CD4-positive, alpha-beta T cell treated with Interleukin-17A for 4 hours (primary cell): ENCODE measurements at regions not wholly inside any gene's neighbourhood (a gene's known extent, or its start where the extent isn't known, plus 50 kb on each side); places are given as distances from the start of the nearest gene placed in this dataset.
"Not testable (repeated sequence)": the region's sequence is repeated elsewhere in the genome, so short reads cannot be mapped to it uniquely, and the experiment has no call there.

ENCODE experiments used
- DNase-seq: peaks from one replicate; pipeline ENCODE4 v3.0.0-alpha.2; 2020; ENCODE audit warnings: mixed read lengths

DNA sequence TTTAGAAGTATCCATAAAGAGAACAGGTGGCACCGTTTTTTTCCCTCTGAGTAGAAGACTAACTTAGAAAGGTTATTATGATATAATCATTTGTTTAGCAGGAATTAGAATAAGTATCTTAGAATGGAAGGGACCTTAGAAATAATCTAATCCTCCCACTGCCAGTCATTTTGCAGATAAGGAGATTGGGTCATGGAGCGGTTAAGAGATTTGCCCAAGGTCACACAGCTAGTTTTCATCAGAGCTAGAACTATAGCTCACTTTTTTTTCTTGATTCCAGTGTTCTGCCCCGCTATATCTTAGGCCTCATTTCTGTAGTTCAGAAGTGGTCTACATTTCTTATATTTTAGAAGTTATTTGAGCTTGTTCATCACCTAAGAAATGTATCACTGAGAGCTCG is 139.6 kb downstream of the PRL start:
- DNase-seq, result no peak

DNA sequence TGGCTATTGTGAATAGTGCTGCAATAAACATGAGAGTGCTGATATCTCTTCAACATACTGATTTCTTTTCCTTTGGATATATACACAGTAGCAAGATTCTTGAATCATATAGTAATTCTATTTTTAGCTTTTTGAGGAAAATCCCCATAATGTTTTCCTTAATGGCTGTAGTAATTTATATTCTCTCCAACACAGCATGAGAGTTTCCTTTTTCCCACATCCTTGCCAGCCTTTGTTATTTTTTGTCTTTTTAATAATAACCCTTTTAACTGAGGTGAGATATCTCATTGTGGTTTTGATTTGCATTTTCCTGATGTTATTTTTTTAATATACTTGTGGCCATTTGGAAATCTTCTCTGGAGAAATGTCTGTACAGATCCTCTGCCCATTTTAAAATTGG is 132.6 kb downstream of the PRL start:
- DNase-seq, result no peak

DNA sequence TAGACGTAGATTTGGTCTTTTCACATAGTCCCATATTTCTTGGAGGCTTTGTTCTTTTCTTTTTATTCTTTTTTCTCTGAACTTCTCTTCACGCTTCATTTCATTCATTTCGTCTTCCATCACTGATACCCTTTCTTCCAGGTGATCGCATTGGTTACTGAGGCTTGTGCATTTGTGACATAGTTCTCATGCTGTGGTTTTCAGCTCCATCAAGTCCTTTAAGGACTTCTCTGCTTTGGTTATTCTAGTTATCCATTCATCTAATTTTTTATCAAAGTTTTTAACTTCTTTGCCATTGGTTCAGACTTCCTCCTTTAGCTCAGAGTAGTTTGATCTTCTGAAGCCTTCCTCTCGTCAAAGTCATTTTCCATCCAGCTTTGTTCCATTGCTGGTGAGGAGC is 125.8 kb downstream of the PRL start:
- not testable (repeated sequence) for DNase-seq

DNA sequence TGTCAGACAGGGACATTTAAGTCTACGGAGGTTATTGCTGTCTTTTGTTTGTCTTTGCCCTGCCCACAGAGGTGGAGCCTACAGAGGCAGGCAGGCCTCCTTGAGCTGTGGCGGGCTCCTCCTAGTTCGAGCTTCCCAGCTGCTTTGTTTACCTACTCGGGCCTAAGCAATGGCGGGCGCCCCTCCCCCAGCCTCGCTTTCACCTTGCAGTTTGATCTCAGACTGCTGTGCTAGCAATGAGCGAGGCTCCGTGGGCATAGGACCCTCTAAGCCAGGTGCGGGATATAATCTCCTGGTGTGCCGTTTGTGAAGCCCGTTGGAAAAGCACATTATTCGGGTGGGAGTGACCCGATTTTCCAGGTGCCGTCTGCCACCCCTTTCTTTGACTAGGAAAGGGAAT is 125.0 kb downstream of the PRL start:
- DNase-seq, result not testable (repeated sequence)

DNA sequence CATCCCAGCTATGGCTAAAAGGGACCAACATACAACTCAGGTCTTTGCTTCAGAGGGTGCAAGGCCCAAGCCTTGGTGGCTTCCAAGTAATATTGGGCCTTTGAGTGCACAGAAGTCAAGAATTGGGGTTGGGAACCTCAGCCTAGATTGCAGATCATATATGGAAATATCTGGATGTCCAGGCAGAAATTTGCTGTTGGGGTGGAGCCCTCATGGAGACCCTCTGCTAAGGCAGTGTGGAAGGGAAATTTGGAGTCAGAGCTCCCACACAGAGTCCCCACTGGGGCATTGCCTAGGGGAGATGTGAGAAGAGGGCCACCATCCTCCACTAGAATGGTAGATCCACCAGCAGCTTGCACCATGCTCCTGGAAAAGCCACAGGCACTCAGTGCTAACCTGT is 123.5 kb downstream of the PRL start:
- DNase-seq, result no peak

DNA sequence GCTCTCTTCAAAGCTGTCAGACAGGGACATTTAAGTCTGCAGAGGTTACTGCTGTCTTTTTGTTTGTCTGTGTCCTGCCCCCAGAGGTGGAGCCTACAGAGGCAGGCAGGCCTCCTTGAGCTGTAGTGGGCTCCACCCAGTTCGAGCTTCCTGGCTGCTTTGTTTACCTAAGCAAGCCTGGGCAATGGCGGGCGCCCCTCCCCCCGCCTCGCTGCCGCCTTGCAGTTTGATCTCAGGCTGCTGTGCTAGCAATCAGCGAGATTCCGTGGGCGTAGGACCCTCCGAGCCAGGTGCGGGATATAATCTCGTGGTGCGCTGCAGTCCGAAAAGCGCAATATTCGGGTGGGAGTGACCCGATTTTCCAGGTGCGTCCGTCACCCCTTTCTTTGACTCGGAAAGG is 116.6 kb downstream of the PRL start:
- DNase-seq, result not testable (repeated sequence)

DNA sequence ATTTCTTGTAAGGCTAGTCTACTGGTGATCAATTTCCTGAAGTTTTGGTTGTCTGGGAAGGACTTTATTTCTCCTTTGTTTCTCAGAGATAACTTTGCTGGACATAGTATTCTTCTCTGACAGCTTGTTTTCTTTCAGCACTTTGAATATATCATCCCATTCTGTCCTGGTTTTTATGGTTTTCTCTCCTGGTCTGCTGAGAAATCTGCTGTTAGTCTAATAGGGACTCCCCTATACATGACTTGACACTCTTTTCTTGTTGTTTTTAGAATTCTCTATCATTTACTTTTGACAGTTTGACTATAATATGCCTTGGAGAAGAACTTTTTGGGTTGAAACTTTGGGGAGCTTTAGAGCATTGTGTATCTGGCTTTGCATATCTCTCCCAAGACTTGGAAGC is 112.5 kb downstream of the PRL start:
- DNase-seq, result no peak

DNA sequence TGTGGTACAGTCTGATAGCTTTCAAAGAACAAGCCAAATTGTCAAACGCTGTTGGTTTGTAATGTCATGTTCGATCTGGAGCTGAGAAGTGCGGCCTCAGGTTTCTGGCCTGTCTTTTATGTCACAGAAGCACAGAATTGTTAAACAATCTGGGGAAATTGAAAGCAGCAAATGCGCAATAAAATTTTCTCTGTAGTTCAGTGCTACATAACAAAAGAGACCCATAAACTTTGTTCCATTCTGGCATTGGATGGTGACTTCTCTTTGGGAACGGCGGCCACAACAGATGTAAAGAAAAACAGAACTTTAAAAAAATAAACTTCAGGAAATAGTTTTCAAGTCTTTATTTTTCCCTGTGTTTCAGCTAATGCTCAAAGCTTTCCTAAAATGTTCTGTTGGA is 106.9 kb downstream of the PRL start:
- DNase-seq, result no peak

DNA sequence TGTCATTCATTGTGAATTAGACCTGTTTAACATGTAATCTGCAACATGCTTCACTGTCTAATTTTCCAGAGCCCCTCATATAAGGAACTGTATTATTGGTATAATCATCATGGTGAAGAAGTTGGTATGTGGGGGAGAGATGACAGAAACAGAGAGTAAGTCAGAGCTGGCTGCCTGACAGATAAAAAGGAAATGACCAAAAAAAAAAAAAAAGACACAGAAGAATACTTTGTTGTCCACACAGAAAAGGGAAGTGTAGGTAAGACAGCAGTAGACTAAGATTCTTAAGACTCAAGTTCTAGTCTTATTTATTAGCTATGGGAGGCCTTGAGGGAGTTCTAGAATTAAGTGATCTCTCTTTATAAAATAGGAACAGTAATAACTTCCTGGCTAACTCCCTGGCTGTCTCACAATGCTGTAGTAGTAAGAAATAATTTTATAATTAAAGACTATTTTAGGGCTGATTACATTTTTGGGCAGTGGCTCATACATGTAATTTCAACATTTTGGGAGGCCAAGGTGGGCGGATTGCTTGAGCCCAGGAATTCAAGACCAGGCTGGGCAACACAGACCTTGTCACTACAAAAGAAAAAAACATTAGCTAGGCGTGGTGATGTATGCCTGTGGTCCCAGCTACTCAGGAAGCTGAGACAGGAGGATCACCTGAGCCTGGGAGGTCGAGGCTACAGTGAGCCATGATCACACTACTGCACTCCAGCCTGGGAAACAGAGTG is 102.5 kb downstream of the PRL start:
- DNase-seq, result no peak

DNA sequence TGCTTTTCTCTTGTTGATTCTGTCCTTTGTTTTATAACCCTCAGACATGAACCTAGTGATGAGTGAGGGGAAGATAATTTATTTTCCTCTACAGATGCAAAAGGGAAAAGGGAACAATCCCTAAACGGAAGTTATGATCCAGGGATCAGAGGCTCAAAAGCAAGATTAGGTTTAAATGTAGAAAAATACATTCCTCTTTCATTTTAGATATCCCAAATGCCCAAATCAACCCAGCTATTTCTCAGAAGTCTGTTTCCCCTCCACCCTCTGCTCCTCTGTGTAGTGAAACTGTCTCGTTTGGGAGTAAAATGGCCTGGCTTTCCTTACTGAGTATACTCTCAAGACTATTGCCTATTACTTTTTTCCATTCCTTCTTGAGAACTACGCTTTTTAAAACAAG is 97.1 kb downstream of the PRL start:
- DNase-seq, result no peak

DNA sequence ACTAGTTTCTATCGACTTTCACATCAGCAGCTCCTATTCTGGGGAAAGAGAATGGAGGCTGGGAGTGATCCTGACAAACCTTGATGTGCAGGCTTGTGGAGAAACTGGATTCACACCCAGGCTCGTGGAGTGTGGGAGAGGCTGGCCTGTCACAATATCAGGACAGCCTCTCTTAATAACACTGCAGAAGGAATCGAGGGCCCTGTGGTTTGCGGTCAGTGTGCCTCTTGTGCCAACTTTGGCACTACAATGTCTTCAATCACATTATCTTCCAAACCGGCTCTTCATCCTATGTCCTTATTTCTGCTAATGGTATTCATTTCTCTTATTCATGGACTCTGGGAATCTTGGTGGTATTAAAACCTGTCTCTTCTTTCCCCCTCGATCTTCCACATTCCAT is 92.7 kb downstream of the PRL start:
- DNase-seq, result no peak

DNA sequence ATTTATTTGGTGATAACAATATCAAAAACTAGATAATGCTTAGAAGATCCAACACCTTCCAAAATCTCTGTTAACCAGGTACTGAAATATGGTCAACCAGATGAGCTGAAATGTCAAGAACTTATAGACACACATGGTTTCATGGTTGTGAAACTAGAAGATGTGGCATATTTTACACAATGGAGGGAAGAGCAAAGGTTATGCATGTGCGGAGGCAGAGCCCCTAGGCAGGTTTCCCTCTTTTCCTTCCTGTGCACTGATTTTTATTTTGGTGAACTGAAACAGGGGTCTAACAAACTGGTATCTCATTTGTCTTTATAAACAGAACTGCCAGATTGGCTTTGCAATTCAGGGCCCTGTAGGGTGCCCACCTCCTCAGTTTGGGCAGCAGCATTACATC is 91.6 kb downstream of the PRL start:
- DNase-seq, result no peak

DNA sequence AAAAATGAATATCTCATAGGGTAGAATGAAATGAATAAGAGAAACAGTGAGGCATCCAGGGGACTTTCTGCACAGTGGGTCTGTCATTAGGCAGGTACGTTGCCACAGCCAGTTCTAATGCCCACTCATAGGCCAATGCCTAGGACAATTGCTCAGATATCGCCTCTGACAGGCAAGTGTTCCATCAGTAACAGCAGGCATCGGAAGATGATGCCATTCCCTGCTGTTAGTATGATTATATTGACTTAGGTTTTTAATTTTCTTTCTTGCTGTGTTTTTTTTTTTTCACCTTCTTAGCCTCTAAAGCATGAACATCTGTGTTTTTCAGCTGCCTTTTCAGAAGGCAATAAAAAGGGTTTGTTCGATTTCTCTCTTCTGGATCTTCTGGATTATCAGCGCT is 90.7 kb downstream of the PRL start:
- no peak for DNase-seq

DNA sequence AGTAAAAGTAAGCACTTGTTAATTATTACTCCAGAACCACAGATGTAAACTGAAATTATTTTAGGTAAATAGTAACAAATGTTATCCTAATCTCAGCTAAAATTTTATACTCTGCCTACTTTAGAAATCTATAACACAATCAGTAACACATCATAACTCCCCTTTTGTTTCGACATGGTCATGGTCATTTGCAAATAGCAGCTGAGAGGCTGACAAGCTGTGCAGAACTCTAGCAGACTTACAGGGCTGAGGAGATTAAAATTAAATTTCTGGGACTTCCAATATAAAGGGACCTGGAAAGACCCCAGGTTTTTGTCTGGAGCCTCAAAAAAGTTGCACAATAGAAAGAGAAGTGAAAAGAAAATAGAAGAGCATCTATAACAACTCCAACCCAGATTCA is 88.8 kb downstream of the PRL start:
- DNase-seq, result no peak

DNA sequence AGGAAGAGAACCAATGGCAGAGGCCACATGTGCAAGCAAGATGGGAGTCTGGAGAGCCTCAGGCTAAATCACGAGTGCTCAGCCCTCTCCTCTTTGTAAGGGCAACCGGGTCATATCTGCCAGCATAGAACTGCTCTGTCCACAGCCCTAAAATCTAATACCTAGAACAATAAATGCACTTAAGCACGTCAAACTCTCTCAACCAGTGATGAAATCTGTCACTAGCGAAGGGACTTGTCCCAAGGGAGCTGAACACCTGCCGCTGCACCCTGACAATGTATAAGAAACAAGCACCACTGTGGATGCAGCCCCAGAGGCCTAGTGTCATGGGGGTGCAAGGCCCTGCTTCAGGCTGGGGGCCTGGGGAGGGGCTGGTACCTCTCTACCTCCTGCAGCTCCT is 82.5 kb downstream of the PRL start:
- no peak for DNase-seq

DNA sequence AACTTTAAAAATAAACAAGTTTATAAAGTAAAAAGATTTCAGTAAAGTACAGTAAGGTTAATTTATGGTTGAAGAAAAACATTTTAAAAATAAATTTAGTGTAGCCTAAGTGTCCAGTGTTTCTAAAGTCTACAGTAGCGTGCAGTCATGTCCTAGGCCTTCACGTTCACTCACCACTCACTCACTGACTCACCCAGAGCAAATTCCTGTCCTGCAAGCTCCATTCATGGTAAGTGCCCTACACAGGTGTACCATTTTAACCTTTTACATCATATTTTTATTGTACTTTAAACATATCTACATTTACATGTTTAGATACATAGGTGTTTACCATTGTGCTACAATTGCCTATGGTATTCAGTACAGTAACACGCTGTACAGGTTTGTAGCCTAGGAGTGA is 81.4 kb downstream of the PRL start:
- DNase-seq, result not testable (repeated sequence)

DNA sequence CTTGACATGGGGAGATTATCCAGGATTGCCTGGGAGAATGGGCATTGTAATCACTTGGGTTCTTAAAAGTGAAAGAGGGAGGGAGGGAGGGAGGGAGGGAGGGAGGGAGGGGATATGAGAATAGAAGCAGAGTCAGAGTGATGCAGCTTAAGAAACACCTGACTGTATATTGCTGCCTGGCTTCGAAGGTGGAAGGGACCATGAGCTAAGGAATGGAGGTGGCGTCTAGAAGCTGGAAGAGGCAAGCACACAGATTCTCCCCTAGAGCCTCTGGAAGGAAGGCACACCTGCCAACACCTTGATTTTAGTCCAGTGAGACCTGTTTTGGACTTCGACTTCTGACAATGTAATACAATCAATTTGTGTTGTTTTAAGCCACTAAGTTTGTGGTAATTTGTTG is 78.4 kb downstream of the PRL start:
- no peak for DNase-seq

DNA sequence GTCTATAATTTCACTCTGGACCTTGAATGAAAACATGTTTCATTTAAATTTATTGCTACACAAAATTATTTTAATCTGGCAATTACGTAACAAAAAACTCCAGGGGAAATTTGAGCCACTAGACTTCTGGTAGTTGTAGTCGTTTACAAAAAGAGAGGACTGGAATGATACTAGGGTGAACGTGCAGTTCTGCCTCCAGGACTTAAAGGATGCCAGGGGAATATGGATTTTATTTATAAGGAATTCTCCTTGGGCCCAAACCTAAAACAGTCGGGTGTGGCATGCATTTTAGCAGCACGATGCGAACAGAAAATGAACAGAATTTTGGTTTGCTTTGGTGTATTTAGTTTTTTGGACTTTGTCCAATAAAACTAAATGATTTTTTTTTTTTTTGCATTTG is 76.9 kb downstream of the PRL start:
- DNase-seq, result no peak

DNA sequence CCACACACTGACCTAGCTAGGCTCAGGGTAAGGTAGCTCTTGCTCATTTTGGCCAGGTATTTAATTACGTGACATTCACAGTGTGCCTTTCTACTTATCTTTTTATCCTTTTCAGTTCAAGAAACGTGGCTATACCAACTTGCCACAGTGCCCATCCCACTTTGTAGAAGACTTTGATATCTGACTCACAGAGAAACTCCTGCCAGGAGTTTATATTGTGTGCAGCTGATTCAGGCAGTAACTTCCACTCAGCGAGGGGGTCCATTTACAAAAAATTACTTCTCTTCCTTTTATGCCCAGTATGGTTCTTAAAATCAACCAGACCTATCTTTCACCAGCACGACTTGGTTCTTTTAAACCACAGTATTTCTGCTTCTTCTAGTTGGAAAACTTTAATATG is 75.6 kb downstream of the PRL start:
- DNase-seq, result no peak

DNA sequence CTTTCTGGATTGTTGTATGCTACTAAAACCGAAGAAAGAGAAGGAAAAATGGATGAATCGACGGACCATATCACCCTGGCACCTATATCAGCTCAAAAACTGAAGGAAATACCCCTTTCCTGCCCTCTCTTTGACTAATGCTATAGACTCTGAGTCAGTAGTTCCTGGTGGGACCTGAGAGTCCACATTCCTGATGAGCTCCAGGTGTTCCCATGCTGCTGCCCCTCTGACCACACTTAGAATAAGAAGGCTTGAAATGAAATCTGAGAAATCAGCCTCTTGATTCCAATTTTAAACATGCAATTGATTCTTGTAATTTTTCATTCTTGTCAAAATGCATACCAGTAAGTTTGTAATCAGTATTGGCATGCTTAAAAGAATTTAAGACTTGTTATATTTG is 75.2 kb downstream of the PRL start:
- no peak for DNase-seq

DNA sequence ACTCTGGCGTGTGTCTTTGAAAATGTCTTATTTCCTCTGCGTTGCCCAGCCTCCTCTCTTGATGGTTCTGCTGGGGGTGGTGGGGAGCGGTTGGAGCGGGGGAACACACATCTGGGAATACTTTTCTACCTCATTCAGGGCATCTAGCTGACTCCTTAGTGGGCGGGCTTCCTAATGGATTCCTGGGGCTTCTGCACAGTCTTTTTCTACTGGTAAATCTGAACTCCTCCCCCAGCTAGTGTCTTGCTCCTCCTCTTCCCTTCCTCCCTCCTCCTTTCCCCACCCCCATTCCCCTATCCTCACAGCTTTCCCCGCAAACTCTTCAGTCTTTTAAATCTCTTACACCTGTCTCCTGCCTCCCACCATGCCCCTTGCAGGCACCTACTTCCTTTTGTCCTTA is 74.4 kb downstream of the PRL start:
- no peak for DNase-seq

DNA sequence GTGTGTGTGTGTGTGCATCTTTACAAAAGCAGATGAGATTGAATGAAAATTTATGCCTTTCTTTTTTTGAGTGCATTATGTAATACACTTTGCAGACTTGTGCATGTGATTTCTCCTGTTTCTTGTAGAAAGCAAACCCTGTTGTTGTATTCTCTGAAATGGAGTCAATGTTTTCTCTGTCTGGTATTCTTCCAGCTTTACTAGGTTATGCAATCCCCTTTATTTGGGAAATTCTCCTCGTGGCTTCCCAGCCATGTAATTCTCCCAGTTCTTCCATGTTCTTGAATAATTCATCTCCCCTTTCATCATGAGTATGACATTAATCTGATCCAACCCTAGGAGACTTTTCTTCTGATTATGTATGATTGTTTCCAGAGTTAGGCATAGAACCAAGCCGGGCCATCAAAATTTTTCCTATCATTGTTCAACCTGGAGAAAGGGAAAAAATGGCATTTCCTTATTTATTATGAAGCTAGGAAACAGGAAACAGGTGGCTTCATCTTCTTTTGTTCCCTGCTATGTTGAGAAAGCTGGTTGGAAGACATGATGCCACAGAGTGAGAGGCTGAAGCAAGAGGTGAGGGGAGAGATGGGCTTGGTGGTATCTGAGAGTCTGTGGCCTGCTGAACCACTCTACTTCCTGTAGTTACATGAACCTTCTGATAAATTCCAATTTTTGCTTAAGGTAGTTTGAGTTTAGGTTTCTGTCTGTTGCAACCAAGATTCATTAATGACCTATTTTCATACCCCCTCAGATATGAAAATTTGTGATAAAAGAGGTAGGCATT is 68.8 kb downstream of the PRL start:
- DNase-seq, result no peak

DNA sequence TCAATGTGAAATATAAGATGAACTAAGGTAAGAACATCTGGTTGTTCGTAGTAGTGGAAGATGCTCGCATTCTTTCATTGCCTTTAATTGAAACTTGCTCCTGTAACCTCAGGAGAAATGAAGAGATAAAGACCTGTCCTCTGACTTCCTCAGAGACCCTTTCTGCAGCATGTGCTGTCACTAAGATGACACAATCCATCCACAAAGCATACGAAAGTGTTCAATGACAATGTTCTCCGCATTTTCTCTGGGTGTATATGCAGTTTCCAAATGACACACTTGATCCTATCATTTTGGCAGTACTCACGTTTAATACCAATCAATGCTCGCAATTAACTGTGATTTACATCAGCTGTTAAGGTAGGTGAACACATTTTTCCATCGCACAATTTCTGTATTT is 65.8 kb downstream of the PRL start:
- no peak for DNase-seq

DNA sequence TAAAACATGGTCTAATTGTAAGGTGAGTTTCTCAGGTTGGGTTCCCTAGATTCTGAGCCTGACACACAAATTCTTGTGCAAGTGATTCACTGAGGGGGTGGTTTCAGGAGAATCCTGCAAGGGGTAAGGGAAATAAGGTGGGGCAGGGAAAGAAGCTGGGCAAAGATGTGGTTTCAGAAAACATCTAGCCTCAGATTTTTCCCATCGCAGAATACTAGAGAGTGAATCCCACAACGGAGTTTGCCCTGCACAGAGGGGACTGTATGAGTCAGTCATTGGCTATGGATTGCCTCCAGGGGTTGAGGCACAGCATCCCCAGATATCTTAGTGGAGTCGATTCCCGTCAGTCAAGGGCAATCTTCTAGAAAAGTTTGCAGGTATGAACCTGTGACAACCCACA is 65.2 kb downstream of the PRL start:
- no peak for DNase-seq
